NCI-H146 treated with DMSO at 0.1 percent for 48 hours (cell line): ENCODE measurements at regions not wholly inside any gene's neighbourhood (a gene's known extent, or its start where the extent isn't known, plus 50 kb on each side); places are given as distances from the start of the nearest gene placed in this dataset.

Experiments
- DNase-seq: peaks from one replicate; lab custom pipeline; 2025; ENCODE audit not compliant: unreplicated experiment; lab: John Stamatoyannopoulos, UW

DNA sequence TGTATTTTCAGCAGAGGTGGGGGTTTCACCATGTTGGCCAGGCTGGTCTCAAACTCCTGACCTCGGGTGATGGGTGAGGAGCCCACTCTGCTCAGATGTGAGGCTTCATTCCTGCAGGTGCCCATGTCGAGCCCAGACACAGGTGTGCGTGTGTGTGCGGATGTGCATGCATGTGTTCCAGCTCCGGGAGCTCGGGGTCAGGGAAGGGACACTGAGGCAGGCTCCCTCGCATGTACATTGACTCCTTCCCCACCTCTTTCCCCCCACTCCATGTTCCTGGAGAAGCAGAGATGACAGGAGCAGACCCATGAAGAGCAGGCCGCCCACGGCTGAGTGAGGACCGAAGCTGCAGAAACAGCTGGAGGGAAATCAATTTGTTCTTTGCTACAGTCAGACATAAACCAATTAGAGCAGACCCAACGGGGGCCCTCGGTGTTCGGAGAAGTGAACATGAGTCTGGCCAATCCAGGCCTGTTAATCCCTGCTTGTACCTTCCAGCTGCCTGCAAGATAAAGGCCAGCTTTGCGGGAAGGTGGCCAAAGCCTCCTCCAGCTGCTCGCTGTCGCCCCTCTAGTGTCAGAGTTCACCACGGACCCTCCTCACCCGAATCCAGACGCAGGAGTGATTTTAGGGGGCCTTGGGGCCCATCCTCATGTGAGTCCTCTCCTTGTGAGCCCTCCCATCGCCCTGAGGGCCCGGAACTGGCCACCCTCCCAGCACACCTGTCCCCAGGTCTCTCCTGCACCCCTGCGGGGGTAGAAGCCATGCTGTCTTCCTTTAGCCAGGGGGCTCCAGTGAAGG is 321.0 kb upstream of the RTL1 start:
- no peak for DNase-seq

DNA sequence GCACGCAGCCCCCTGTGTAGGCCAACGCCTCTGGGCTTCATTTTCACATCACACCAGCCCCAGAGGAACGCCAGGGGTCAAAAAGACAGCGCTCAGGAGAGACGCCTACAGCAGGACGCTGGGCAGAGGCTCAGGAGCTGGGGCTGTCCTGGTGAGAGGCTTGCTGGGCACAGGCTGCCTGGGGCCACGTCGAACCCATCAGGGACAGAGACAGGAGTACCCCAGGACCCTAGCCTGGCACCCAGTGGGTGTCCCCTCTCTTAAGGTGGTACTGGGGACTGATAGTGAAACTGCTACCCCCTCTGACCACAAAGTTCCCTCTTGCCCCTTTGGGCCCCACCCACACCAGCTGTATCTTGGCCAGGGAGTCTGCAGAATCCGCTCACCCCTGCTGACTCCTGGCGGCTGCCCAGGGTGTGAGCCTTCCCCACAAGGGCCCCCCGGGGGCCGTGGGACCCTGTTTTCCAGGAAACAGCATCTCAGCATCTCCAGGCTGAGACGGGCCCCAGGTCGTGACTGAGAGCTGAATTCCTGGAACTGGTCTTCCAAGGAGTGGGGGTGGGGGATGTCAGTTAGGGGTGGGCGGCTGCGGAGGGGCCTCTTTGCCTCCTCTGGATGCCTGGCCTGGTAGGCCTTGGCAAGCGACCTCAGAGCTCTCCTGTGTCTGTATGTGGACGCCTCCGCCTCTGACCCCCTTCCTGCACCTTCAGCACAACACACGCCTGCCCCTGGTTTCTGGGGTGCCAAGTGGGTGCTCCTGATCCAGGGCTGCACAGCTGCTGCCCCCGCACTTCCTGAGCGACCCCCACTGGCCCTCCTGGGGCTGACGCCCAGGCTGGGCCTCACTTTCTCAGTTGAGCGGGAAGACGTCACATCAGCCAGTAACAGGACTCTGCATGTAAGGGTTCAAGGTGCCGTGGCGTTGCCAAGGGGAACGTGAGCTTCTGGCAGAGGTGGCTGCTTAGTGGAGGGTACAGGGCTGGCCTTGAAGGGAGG is 321.9 kb upstream of the RTL1 start:
- DNase-seq: no peak

DNA sequence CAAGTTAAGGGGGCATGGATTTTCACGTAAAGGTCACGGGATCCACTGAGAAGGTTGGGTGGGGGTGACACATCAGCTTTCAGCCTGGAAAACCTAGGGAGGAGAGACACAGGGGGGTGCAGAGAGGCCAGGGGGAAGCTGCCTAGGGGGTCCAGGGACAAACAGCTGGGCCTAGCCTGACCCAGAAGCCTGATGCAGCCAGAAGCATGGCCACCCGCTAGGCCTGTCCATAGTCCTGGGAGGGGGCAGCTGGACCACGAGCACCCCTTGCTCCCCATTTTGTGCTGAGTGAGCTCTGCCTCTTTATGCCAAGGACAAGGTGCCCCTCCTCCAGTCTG is 322.7 kb upstream of the RTL1 start:
- DNase-seq: no peak

- DNase-seq: no peak
Measured at GRCh38 chr14:101226603-101227425, 323.3 kb upstream of the RTL1 start.

DNA sequence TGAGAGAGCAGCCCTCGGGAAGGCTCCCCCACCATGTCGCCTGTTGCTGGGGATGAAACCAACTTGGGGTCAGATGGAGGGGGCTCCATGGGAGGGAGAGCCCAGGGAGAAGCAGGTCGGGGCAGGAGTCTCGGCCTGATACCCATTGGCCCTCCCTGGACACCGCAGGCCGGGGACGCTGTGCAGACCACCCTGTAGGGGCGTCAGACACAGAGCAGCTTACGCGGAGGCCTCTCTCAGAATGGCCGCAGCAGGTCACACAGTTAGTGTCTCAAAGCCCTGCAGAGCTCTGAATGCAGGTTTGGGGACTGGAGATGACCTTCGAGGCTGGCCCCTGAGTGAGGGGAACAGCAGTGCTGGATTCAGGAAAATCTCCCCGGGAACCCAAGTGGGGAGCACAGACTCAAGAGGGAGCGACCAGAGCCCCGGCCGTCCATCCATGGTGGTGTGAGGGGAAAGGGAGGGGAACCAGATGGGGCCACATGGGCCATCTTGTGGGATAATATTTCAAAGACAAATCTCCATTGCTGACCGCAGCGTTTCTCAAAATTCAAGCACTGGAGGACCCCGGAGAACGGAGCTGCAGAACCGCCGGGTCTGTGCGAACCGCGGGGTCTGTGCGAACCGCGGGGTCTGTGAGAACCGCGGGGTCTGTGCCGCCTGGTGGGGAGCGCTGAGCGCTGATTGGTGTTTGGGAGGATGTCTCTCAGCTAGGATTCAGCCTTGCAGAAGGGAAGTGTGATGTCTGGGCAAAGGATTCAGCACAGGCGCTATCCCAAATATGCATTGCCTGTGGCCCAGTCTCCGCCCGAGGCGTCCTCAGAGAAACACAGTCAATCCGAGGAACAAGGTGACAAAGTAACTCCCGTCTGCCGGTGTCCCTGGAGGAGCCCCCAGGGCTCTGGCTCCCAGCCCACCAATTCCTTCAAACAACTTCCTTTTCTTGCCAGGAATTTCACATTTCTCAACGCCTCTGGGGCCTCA is 324.4 kb upstream of the RTL1 start:
- DNase-seq: no peak

DNA sequence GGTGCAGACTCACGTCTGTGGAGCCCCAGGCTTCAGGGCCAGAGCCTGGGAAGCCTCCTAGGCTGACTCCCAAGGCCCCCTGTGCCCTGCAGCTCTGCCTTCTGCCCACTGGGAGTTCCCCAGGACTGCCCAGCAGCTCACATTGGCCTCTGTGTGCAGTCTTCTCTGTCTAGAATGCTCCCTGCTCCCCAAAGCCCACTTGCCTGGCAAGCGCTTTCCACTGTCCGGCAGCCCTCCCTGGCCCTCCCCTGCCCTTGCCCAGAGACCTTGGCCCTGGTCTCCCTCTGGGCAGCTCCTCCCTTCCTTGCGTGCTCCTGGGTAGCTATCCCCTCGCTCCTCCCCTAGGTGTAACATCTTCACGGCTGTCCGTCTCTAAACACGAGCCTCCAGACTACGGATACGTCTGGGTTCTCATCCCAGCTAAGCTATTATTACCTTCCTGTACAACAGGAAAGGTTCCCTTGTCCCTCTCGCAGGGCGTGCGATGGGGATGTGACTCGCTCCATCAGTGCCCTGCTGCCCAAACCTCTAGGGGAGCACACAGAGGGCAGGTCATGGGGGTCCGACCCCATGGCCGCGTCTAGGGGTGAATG is 325.5 kb upstream of the RTL1 start:
- no peak for DNase-seq

DNA sequence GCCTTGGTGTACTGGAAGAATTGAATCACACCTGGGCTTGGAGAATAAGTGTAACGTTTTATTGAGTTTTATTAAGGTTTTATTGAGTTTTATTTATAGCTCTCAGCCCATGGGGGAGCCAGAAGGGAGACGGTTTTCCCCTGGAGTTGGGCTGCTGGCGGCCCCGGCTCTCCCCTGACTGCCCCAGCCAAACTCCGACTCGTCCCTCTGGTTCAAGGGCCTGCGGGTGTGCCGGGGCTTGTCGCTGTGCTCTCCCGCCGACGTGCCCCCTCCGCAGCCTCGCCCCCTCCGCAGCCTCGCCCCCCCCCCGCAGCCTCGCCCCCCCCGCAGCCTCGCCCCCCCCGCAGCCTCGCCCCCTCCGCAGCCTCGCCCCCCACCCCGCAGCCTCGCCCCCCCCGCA is 326.1 kb upstream of the RTL1 start:
- no peak for DNase-seq

GRCh38 chr14:101230161-101230850 is 326.8 kb upstream of the RTL1 start:
- no peak for DNase-seq

- DNase-seq: no peak
Measured at GRCh38 chr14:101230851-101231550, 327.5 kb upstream of the RTL1 start.

DNA sequence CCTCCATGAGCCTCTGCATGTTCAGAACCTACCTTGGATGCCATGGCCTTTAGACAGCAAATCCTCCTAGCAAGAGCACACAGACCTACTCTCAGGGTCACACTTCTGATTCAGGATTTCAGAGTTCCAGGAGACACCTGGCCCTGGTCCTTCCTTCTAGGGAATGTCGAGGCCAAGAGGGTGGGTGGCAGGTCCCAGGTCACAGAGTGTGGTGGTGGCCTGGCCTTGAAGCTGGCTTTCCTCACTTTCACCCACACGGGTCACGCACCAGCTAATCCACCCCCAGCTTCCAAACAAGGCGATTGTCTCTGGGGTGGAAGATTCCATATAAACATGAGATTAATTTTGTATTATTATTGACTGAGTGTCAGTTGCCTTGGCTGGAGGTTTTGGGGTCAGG is 328.3 kb upstream of the RTL1 start:
- DNase-seq: no peak

GRCh38 chr14:101232340-101233020 is 328.8 kb upstream of the DIO3 start:
- DNase-seq: no peak

DNA sequence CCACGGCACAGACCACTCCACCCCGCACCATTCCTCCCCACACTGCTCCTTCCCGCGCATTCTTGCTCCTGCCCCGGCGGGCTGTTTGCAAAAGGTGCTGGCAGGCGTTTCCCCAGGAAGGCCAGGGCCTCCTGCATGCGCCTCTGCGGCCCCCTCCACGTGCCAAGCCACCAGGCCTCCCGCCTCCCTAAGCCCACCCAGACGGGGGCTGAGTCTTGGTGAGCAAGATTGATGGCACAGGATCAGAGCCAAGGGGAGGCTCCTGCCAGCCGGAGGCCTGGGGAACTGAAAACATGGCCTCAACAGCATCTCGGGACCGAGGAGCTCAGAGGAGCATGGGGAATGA is 328.3 kb upstream of the DIO3 start:
- no peak for DNase-seq

GRCh38 chr14:101233391-101233790 is 327.9 kb upstream of the DIO3 start:
- DNase-seq: no peak

DNA sequence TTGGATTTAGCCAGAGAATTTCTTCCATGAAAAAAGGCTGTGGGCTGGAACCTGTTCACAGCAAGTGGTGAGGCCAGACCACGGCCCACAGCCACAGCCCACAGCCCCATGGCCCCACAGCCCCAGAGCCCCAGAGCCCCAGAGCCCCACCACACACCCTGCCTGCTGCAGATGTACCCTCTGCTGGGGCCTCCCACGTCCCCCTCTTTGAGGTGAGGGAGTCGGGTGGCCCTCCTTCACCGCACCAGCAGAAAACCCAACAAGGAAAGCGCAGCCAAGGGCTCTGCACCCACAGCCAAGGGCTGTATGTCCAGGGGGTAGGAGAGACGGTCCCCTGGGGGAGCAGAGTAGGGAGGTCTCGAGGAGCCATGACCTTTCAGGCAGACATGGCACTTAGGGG is 327.5 kb upstream of the DIO3 start:
- no peak for DNase-seq

GRCh38 chr14:101234244-101234937 is 326.9 kb upstream of the DIO3 start:
- no peak for DNase-seq

DNA sequence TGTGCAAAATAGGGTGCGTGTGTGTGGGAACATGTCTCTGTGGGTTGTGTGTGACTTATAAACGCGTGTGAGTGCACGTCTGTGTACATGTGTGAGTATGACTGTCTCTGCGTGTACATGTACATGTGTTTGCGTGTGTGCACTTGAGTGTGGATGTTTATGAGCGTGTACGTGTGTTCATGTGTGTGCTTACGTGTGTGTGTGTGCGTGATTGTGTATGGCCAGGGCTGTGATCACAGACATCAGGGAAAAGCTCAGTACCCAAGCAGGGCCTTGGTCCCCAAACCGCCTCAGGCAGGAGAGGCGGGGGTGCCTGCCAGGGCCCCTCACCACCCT is 326.3 kb upstream of the DIO3 start:
- no peak for DNase-seq

DNA sequence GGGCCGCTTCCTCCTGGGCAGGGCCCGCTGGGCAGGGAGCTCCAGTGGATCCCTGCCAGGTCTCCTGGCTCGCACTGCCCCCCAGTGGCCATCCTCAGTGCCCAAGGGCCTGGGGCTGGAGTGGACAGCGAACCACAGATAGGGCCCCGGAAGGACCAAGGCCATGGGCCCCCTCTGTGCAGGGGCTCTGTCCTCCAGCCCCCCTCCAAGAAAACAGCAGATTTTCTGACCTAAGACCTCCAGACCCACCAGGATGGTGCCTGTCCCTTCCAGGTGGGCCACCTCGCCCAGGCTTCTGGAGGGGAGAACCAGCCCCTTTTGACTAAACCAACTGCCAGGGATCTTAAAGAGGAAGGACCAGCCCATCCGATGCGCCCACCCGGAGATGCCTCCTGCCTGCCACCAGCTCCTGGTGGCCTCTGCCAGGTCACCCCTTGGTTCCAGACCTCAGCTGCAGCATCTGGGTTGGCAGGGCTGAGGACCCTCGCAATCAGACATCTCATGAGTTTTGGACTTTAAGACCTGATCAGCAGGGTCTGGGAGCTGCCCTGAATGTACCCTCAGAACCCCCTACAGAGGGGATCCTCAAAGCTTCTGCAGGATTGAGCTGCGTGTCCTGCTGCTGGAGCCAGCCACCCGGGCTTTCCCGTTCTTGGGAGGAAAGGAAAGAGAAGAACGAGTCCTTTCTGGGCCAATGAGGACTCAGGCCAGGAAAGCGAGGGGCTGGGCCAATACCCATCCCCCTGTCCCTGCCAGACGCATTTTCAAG is 325.8 kb upstream of the DIO3 start:
- no peak for DNase-seq
